ENCODE measurements at regions not wholly inside any gene's neighbourhood (a gene's known extent, or its start where the extent isn't known, plus 50 kb on each side); places are given as distances from the start of the nearest gene placed in this dataset.

GRCh38 chr19:32200312-32201038, 144.9 kb upstream of the ZNF507 start:
- no peak for TF ChIP-seq POLR2AphosphoS5 (IDR thresholded peaks at IDR 0.05; ENCODE audit: low read depth, low read length)
- no peak for TF ChIP-seq POLR2A (IDR thresholded peaks at IDR 0.05; ENCODE audit: low read depth, low read length)
- TF ChIP-seq POU2F2 (IDR thresholded peaks at IDR 0.05; ENCODE audit: low read depth, low read length): no peak
- TF ChIP-seq TAF1 (IDR thresholded peaks at IDR 0.05; ENCODE audit: low read depth, low read length): no peak
- no peak for TF ChIP-seq SPI1 (IDR thresholded peaks at IDR 0.05; ENCODE audit: low read depth, low read length)
- no peak for TF ChIP-seq PAX5 (IDR thresholded peaks at IDR 0.05; ENCODE audit: insufficient read depth, low read length, severe bottlenecking)
